ENCODE measurements at regions not wholly inside any gene's neighbourhood (a gene's known extent, or its start where the extent isn't known, plus 50 kb on each side); places are given as distances from the start of the nearest gene placed in this dataset.

DNA sequence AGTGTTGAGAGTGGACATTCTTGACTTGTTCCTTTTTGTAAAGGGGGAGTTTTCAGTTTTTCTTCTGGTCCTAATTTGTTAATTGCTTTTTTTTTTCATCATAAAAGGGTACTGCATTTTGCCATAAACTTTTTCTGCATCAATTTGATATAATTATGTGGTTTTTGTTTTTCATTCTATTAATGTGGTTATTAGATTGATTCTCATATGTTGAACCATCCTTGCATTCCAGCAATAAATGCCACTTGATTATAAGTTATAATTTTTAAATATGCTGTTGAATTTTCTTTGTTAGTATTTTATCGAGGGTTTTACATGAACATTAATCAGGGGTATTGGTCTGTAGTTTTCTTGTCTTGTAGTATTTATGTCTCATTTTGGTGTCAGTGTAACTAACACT lies 87.2 kb upstream of the SMIM36 start:
- TF ChIP-seq, protein P1, sequence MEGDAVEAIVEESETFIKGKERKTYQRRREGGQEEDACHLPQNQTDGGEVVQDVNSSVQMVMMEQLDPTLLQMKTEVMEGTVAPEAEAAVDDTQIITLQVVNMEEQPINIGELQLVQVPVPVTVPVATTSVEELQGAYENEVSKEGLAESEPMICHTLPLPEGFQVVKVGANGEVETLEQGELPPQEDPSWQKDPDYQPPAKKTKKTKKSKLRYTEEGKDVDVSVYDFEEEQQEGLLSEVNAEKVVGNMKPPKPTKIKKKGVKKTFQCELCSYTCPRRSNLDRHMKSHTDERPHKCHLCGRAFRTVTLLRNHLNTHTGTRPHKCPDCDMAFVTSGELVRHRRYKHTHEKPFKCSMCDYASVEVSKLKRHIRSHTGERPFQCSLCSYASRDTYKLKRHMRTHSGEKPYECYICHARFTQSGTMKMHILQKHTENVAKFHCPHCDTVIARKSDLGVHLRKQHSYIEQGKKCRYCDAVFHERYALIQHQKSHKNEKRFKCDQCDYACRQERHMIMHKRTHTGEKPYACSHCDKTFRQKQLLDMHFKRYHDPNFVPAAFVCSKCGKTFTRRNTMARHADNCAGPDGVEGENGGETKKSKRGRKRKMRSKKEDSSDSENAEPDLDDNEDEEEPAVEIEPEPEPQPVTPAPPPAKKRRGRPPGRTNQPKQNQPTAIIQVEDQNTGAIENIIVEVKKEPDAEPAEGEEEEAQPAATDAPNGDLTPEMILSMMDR (IDR thresholded peaks at IDR 0.05): no peak
- no peak for TF ChIP-seq POLR2A (IDR thresholded peaks at IDR 0.05)

Measured in lower leg skin (tissue), 3 donors.